ENCODE measurements at regions not wholly inside any gene's neighbourhood (a gene's known extent, or its start where the extent isn't known, plus 50 kb on each side); places are given as distances from the start of the nearest gene placed in this dataset.
A peak's percentile ranks its signal among the peaks of the same experiment; 100 is the strongest.

GRCh38 chr7:27382307-27382706 lies 139.7 kb downstream of the EVX1 start:
- no peak overlapping the region for H3K4me3 ChIP-seq
- H3K27me3 ChIP-seq: no peaks in the 10 kb centered on the region
- no peak overlapping the region for H3K27ac ChIP-seq
- H3K36me3 ChIP-seq: no peaks in the 10 kb centered on the region
- no peak for DNase-seq
- WGBS, 2 donors: 88% methylated on average over 4 of the region's 4 CpGs
- ATAC-seq (ENCODE audit: low FRiP score in 2 of 2): no peak
- TF ChIP-seq EP300 (IDR thresholded peaks at IDR 0.05): no peak
- no peak for TF ChIP-seq POLR2A (IDR thresholded peaks at IDR 0.05)
- TF ChIP-seq POLR2AphosphoS5 (IDR thresholded peaks at IDR 0.05): no peak
- TF ChIP-seq CTCF (IDR thresholded peaks at IDR 0.05): no peak
- H3K9me3 ChIP-seq: no peaks in the 10 kb centered on the region
- H3K4me1 ChIP-seq: no peaks in the 10 kb centered on the region

- no peaks in the 10 kb centered on the region for H3K27me3 ChIP-seq
- H3K27ac ChIP-seq: no peak overlapping the region
- no peaks in the 10 kb centered on the region for H3K36me3 ChIP-seq
- DNase-seq (no peak), ATAC-seq (ENCODE audit: low FRiP score in 2 of 2) (no peak)
- WGBS, 2 donors: 78 to 83% methylated on average over 6 of the region's 6 CpGs
- H3K4me1 ChIP-seq: no peaks in the 10 kb centered on the region
- H3K9me3 ChIP-seq: no peaks in the 10 kb centered on the region
- no peak overlapping the region for H3K4me3 ChIP-seq
- TF ChIP-seq POLR2AphosphoS5 (IDR thresholded peaks at IDR 0.05) (no peak), EP300 (IDR thresholded peaks at IDR 0.05) (no peak), CTCF (IDR thresholded peaks at IDR 0.05) (no peak), POLR2A (IDR thresholded peaks at IDR 0.05) (no peak)
These were observed 144.0 kb downstream of the EVX1 start for GRCh38 chr7:27386581-27386980.

- TF ChIP-seq POLR2A (IDR thresholded peaks at IDR 0.05): no peak
- no peak for TF ChIP-seq POLR2AphosphoS5 (IDR thresholded peaks at IDR 0.05)
- TF ChIP-seq EP300 (IDR thresholded peaks at IDR 0.05): no peak
- no peak for TF ChIP-seq CTCF (IDR thresholded peaks at IDR 0.05)
- DNase-seq (no peak), ATAC-seq (ENCODE audit: low FRiP score in 2 of 2) (no peak)
- WGBS, 2 donors: 80 to 92% methylated on average over 4 of the region's 4 CpGs
- Histone ChIP-seq H3K9me3 (no peaks in the 10 kb centered on the region), H3K4me1 (no peaks in the 10 kb centered on the region), H3K4me3 (no peak overlapping the region), H3K27me3 (no peaks in the 10 kb centered on the region), H3K27ac (no peak overlapping the region), H3K36me3 (no peaks in the 10 kb centered on the region)
These were observed 145.3 kb downstream of the EVX1 start for GRCh38 chr7:27387864-27388263.

GRCh38 chr7:27388561-27388960 lies 146.0 kb downstream of the EVX1 start:
- DNase-seq (no peak), ATAC-seq (ENCODE audit: low FRiP score in 2 of 2) (no peak)
- no peak for TF ChIP-seq POLR2AphosphoS5 (IDR thresholded peaks at IDR 0.05)
- no peak for TF ChIP-seq POLR2A (IDR thresholded peaks at IDR 0.05)
- TF ChIP-seq CTCF (IDR thresholded peaks at IDR 0.05): no peak
- TF ChIP-seq EP300 (IDR thresholded peaks at IDR 0.05): no peak
- H3K9me3 ChIP-seq: peaks cover 0 to 2% (median 0%) of the 10 kb centered on the region in 4 donors
- 86 to 94% methylated on average over 7 of the region's 7 CpGs for WGBS, 2 donors
- no peak overlapping the region for H3K4me3 ChIP-seq
- H3K4me1 ChIP-seq: no peaks in the 10 kb centered on the region
- H3K27me3 ChIP-seq: no peaks in the 10 kb centered on the region
- H3K36me3 ChIP-seq: no peaks in the 10 kb centered on the region
- H3K27ac ChIP-seq: no peak overlapping the region

- Histone ChIP-seq H3K36me3 (no peaks in the 10 kb centered on the region), H3K27ac (no peak overlapping the region), H3K4me1 (no peaks in the 10 kb centered on the region), H3K4me3 (no peak overlapping the region), H3K9me3 (peaks cover 0 to 6% (median 0%) of the 10 kb centered on the region in 4 donors), H3K27me3 (no peaks in the 10 kb centered on the region)
- 72% methylated on average over 3 of the region's 3 CpGs for WGBS, 2 donors
- no peak for TF ChIP-seq CTCF (IDR thresholded peaks at IDR 0.05)
- no peak for TF ChIP-seq POLR2A (IDR thresholded peaks at IDR 0.05)
- TF ChIP-seq EP300 (IDR thresholded peaks at IDR 0.05): no peak
- no peak for TF ChIP-seq POLR2AphosphoS5 (IDR thresholded peaks at IDR 0.05)
- ATAC-seq (ENCODE audit: low FRiP score in 2 of 2) (peak in 1 of 2 donors; percentile 50), DNase-seq (no peak)
These were observed 146.9 kb downstream of the EVX1 start for GRCh38 chr7:27389496-27389895.

Measured in upper lobe of left lung (tissue), 6 donors.